Fibroblast of lung (primary cell): ENCODE measurements at regions not wholly inside any gene's neighbourhood (a gene's known extent, or its start where the extent isn't known, plus 50 kb on each side); places are given as distances from the start of the nearest gene placed in this dataset.

Experiments used
- DNase-seq, 2 donors: peaks; one replicate each; pipeline versions ENCODE4 v3.0.0 to v3.0.0-alpha.2; 2010; ENCODE audit warnings: low read depth in 2 of 2
- H2AFZ ChIP-seq: 2 replicates; pipeline ENCODE4 v1.5.1; 2012; ENCODE audit warnings: low read length, control low read depth, inconsistent platforms
- H3K27ac ChIP-seq: 2 replicates; pipeline ENCODE4 v1.5.1; 2011; ENCODE audit warnings: low read length, control low read depth; ENCODE audit not compliant: insufficient read depth
- H3K27me3 ChIP-seq: 2 replicates; pipeline ENCODE4 v1.5.1; 2011; ENCODE audit warnings: mild to moderate bottlenecking, low read length; ENCODE audit not compliant: control insufficient read depth, insufficient read depth
- H3K36me3 ChIP-seq: 2 replicates; pipeline ENCODE4 v1.5.1; 2011; ENCODE audit warnings: low read length; ENCODE audit not compliant: control insufficient read depth, insufficient read depth
- H3K4me1 ChIP-seq: 2 replicates; pipeline ENCODE4 v1.5.1; 2011; ENCODE audit warnings: low read length; ENCODE audit not compliant: control insufficient read depth, insufficient read depth; ENCODE audit errors: extremely low read depth
- H3K4me2 ChIP-seq: 2 replicates; pipeline ENCODE4 v1.5.1; 2011; ENCODE audit warnings: low read length, control low read depth; ENCODE audit not compliant: insufficient read depth; ENCODE audit errors: extremely low read depth
- H3K4me3 ChIP-seq, 4 experiments: fragments of 200-600 bp in 1 of 4; sonication (generic) in 1 of 4; replicated peaks in 1 of 4; 2 replicates each; pipeline ENCODE4 v1.5.1; 2011 to 2016; ENCODE audit warnings: low read length in 4 of 4, low read depth in 3 of 4, mild to moderate bottlenecking in 3 of 4, control low read depth in 2 of 4, inconsistent platforms in 1 of 4, mixed read lengths in 1 of 4; ENCODE audit not compliant: insufficient read depth in 1 of 4; ENCODE audit errors: control extremely low read depth in 1 of 4
- H3K79me2 ChIP-seq: 2 replicates; pipeline ENCODE4 v1.5.1; 2012; ENCODE audit warnings: mild to moderate bottlenecking, low read length, inconsistent platforms; ENCODE audit not compliant: control insufficient read depth, insufficient read depth
- H3K9ac ChIP-seq: 2 replicates; pipeline ENCODE4 v1.5.1; 2011; ENCODE audit warnings: mild to moderate bottlenecking, low read length, control low read depth; ENCODE audit not compliant: insufficient read depth
- H3K9me3 ChIP-seq: 2 replicates; pipeline ENCODE4 v1.5.1; 2012; ENCODE audit warnings: low read depth, low read length; ENCODE audit not compliant: control insufficient read depth, insufficient read depth
- H4K20me1 ChIP-seq: 2 replicates; pipeline ENCODE4 v1.5.1; 2011; ENCODE audit warnings: low read length; ENCODE audit not compliant: control insufficient read depth, insufficient read depth; ENCODE audit errors: extremely low read depth
- CTCF ChIP-seq, 2 donors: IDR thresholded peaks in 1 of 2; conservative IDR thresholded peaks in 1 of 2; 1 replicate in 1 of 2; 2 replicates in 1 of 2; pipeline ENCODE4 v1.5.1; 2011 to 2012; ENCODE audit warnings: low read length in 2 of 2, control low read depth in 1 of 2, inconsistent platforms in 1 of 2, low read depth in 1 of 2, mild to moderate bottlenecking in 1 of 2
- EZH2 ChIP-seq: IDR thresholded peaks from 2 replicates; pipeline ENCODE4 v1.5.1; 2012; ENCODE audit warnings: low read length, control low read depth, mild to moderate bottlenecking; ENCODE audit errors: missing control alignments

- Histone ChIP-seq H3K9me3 (no peaks in the 10 kb centered on the region), H3K27ac (no peak overlapping the region), H2AFZ (no peak overlapping the region), H3K9ac (no peak overlapping the region), H3K27me3 (no peaks in the 10 kb centered on the region), H3K36me3 (no peaks in the 10 kb centered on the region), H3K4me1 (no peaks in the 10 kb centered on the region), H3K4me3 (no peak overlapping the region), H3K4me2 (no peak overlapping the region), H4K20me1 (no peaks in the 10 kb centered on the region), H3K79me2 (no peaks in the 10 kb centered on the region)
- DNase-seq, result no peak
- TF ChIP-seq CTCF (conservative IDR thresholded peaks at IDR 0.05 in 1 of 2, IDR thresholded peaks at IDR 0.05 in 1 of 2; ENCODE audit: low read depth in 1 of 2, low read length in 2 of 2), result no peak
Observed at GRCh38 chr20:24872291-24873024, 76.6 kb upstream of the CST7 start.

- Histone ChIP-seq H3K9ac (no peak overlapping the region), H2AFZ (no peak overlapping the region), H3K9me3 (no peaks in the 10 kb centered on the region), H3K4me2 (no peak overlapping the region), H3K27ac (no peak overlapping the region), H3K4me1 (no peaks in the 10 kb centered on the region), H3K79me2 (no peaks in the 10 kb centered on the region), H3K36me3 (no peaks in the 10 kb centered on the region), H3K4me3 (no peak overlapping the region), H3K27me3 (no peaks in the 10 kb centered on the region), H4K20me1 (no peaks in the 10 kb centered on the region)
- no peak for DNase-seq
- no peak for TF ChIP-seq EZH2
- no peak for TF ChIP-seq CTCF (conservative IDR thresholded peaks at IDR 0.05 in 1 of 2, IDR thresholded peaks at IDR 0.05 in 1 of 2; ENCODE audit: low read depth in 1 of 2, low read length in 2 of 2)
Observed at GRCh38 chr20:24873025-24873620, 75.9 kb upstream of the CST7 start.

- Histone ChIP-seq H3K4me3 (no peak overlapping the region), H3K27ac (no peak overlapping the region), H3K9me3 (no peaks in the 10 kb centered on the region), H3K36me3 (no peaks in the 10 kb centered on the region), H3K4me2 (no peak overlapping the region), H2AFZ (no peak overlapping the region), H3K27me3 (no peaks in the 10 kb centered on the region), H4K20me1 (no peaks in the 10 kb centered on the region), H3K9ac (no peak overlapping the region), H3K4me1 (no peaks in the 10 kb centered on the region), H3K79me2 (no peaks in the 10 kb centered on the region)
- DNase-seq, result no peak
- TF ChIP-seq EZH2, result no peak
- TF ChIP-seq CTCF (conservative IDR thresholded peaks at IDR 0.05 in 1 of 2, IDR thresholded peaks at IDR 0.05 in 1 of 2; ENCODE audit: low read depth in 1 of 2, low read length in 2 of 2), result no peak
Observed at GRCh38 chr20:24875078-24875477, 74.0 kb upstream of the CST7 start.
